HG03565 (cell line): ENCODE measurements at regions not wholly inside any gene's neighbourhood (a gene's known extent, or its start where the extent isn't known, plus 50 kb on each side); places are given as distances from the start of the nearest gene placed in this dataset.

Experiments used
- ATAC-seq: cut with Tn5 transposase; IDR thresholded peaks from one replicate; pipeline ENCODE4 v1.9.1; 2021; ENCODE audit warnings: mild to moderate bottlenecking, moderate library complexity; ENCODE audit not compliant: unreplicated experiment

- ATAC-seq, result no peak
These were observed 51.5 kb upstream of the ANTXR2 start for GRCh38 chr4:80124246-80125211.
